ENCODE measurements at regions not wholly inside any gene's neighbourhood (a gene's known extent, or its start where the extent isn't known, plus 50 kb on each side); places are given as distances from the start of the nearest gene placed in this dataset.

DNA sequence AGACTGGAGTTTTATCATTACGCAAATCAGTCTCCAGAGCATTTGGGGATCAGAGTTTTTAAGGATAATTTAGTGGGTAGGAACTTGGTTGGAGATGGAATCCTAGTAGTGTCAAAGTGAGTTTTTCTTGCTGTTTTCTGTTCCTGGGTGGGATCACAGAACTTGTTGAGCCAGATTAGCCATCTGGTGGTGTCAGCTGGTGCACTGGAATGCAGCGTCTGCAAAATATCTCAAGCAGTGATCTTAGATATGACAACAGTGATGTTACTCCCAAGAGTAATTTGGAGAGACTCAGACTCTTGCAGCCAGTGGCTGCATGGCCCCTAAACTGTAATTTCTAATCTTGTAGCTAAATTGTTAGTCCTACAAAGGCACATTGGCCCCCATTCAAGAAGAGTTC, 1257.8 kb downstream of the MAT2B start:
- no peaks in the 10 kb centered on the region for H3K9me2 ChIP-seq (replicated peaks; ENCODE audit: insufficient read depth, low read length)
- H3K27ac ChIP-seq (ENCODE audit: low read depth, low read length), result no peak overlapping the region
- H3K4me2 ChIP-seq (ENCODE audit: low read depth, low read length, poor library complexity, severe bottlenecking), result no peak overlapping the region
- no peak overlapping the region for H3K4me3 ChIP-seq (ENCODE audit: insufficient read depth, low read length, poor library complexity, severe bottlenecking)
- H2AFZ ChIP-seq (ENCODE audit: low read depth, low read length, severe bottlenecking), result no peak overlapping the region
- H3F3A ChIP-seq (ENCODE audit: insufficient read depth), result no peaks in the 10 kb centered on the region
- no peaks in the 10 kb centered on the region for H3K79me2 ChIP-seq (ENCODE audit: insufficient read depth, low read length)
- H3K36me3 ChIP-seq (ENCODE audit: low read length), result no peaks in the 10 kb centered on the region
- no peaks in the 10 kb centered on the region for H3K9me3 ChIP-seq (ENCODE audit: insufficient read depth, low read length)
- no peaks in the 10 kb centered on the region for H3K27me3 ChIP-seq (ENCODE audit: low read length)
- no peaks in the 10 kb centered on the region for H4K20me1 ChIP-seq (ENCODE audit: low read depth, low read length)
- H3K9ac ChIP-seq (ENCODE audit: low read length), result no peak overlapping the region
- no peak for TF ChIP-seq EZH2phosphoT487 (conservative IDR thresholded peaks at IDR 0.05; ENCODE audit: low read length)
- TF ChIP-seq, protein P1, sequence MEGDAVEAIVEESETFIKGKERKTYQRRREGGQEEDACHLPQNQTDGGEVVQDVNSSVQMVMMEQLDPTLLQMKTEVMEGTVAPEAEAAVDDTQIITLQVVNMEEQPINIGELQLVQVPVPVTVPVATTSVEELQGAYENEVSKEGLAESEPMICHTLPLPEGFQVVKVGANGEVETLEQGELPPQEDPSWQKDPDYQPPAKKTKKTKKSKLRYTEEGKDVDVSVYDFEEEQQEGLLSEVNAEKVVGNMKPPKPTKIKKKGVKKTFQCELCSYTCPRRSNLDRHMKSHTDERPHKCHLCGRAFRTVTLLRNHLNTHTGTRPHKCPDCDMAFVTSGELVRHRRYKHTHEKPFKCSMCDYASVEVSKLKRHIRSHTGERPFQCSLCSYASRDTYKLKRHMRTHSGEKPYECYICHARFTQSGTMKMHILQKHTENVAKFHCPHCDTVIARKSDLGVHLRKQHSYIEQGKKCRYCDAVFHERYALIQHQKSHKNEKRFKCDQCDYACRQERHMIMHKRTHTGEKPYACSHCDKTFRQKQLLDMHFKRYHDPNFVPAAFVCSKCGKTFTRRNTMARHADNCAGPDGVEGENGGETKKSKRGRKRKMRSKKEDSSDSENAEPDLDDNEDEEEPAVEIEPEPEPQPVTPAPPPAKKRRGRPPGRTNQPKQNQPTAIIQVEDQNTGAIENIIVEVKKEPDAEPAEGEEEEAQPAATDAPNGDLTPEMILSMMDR (IDR thresholded peaks at IDR 0.05; ENCODE audit: insufficient read depth, low read length, poor library complexity, severe bottlenecking), result no peak

DNA sequence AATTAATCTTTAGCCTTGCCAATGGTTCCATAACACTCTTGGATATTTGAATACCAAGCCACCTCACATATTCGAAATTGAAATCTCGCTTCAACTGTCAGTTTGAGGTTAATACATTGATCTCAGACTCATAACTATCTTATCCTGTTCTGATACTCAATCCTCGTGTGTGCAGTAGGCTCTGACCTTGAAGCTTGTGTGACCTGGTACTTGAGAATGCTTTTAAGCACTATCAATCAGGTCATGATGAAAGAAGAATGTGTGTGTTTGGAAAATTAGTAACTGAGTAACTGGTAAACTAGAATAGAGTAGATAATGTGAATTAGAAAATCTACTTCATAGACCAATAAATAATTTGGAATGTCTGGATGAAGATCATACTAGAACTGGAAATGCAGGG, 1266.7 kb downstream of the MAT2B start:
- no peaks in the 10 kb centered on the region for H3K9me3 ChIP-seq (ENCODE audit: insufficient read depth, low read length)
- H3K79me2 ChIP-seq (ENCODE audit: insufficient read depth, low read length), result no peaks in the 10 kb centered on the region
- H3K4me2 ChIP-seq (ENCODE audit: low read depth, low read length, poor library complexity, severe bottlenecking), result no peak overlapping the region
- H3K27ac ChIP-seq (ENCODE audit: low read depth, low read length), result no peak overlapping the region
- no peak for TF ChIP-seq EZH2phosphoT487 (conservative IDR thresholded peaks at IDR 0.05; ENCODE audit: low read length)
- TF ChIP-seq, protein P1 (IDR thresholded peaks at IDR 0.05; ENCODE audit: insufficient read depth, low read length, poor library complexity, severe bottlenecking), result no peak
- H3F3A ChIP-seq (ENCODE audit: insufficient read depth), result no peaks in the 10 kb centered on the region
- no peaks in the 10 kb centered on the region for H4K20me1 ChIP-seq (ENCODE audit: low read depth, low read length)
- no peak overlapping the region for H3K9ac ChIP-seq (ENCODE audit: low read length)
- no peaks in the 10 kb centered on the region for H3K27me3 ChIP-seq (ENCODE audit: low read length)
- H3K36me3 ChIP-seq (ENCODE audit: low read length), result no peaks in the 10 kb centered on the region
- H3K4me3 ChIP-seq (ENCODE audit: insufficient read depth, low read length, poor library complexity, severe bottlenecking), result no peak overlapping the region
- no peaks in the 10 kb centered on the region for H3K9me2 ChIP-seq (replicated peaks; ENCODE audit: insufficient read depth, low read length)
- no peak overlapping the region for H2AFZ ChIP-seq (ENCODE audit: low read depth, low read length, severe bottlenecking)

DNA sequence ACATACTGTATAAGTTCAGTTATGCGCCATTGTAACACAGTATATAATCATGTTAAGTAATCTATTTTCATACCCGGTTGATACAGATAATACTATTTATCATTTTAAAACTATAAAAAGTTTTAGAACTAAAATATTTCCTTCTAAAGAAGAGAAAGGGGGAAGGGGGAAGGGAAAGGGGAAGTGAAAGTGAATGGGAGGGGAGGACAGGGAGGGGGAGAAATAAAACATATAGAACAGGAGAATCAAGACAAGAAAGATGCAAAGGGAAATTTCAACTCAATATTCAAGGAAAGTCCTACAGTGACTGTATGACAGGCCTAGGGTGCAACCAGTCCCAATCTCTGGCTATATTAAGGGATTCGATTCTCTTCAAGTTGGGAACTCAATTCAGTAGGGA, 1278.8 kb downstream of the MAT2B start:
- Histone ChIP-seq H4K20me1 (ENCODE audit: low read depth, low read length) (no peaks in the 10 kb centered on the region), H3K4me2 (ENCODE audit: low read depth, low read length, poor library complexity, severe bottlenecking) (peak overlapping the region; percentile 30), H3K9me2 (replicated peaks; ENCODE audit: insufficient read depth, low read length) (no peaks in the 10 kb centered on the region), H3K27me3 (ENCODE audit: low read length) (no peaks in the 10 kb centered on the region), H3K36me3 (ENCODE audit: low read length) (no peaks in the 10 kb centered on the region), H3F3A (ENCODE audit: insufficient read depth) (no peaks in the 10 kb centered on the region), H3K9me3 (ENCODE audit: insufficient read depth, low read length) (no peaks in the 10 kb centered on the region), H3K9ac (ENCODE audit: low read length) (no peak overlapping the region), H3K4me3 (ENCODE audit: insufficient read depth, low read length, poor library complexity, severe bottlenecking) (no peak overlapping the region), H3K79me2 (ENCODE audit: insufficient read depth, low read length) (no peaks in the 10 kb centered on the region), H3K27ac (ENCODE audit: low read depth, low read length) (no peak overlapping the region), H2AFZ (ENCODE audit: low read depth, low read length, severe bottlenecking) (no peak overlapping the region)
- TF ChIP-seq, protein P1 (IDR thresholded peaks at IDR 0.05; ENCODE audit: insufficient read depth, low read length, poor library complexity, severe bottlenecking), result no peak
- no peak for TF ChIP-seq EZH2phosphoT487 (conservative IDR thresholded peaks at IDR 0.05; ENCODE audit: low read length)

Measured in SU-DHL-6 (cell line).